ENCODE measurements at regions not wholly inside any gene's neighbourhood (a gene's known extent, or its start where the extent isn't known, plus 50 kb on each side); places are given as distances from the start of the nearest gene placed in this dataset.

DNA sequence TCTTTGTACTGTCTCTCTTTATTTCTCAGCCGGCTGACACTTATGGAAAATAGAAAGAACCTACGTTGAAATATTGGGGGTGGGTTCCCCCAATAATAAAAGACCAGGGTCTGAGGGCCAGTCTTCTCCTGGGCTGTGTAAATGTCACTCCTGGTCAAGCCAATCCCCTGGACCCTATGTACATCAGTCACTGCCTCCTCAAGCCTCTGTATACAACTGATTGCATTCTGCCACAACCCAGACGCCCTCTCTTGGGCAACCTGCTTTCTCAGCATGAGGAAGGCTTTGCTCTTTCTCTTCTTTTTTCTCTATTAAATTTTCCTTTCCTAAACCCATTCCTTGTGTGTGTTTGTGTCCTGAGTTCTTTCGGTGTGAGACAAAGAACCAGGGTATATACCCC, 84.1 kb upstream of the SERBP1 start:
- FAIRE-seq = no peak
- TF ChIP-seq, protein P1, sequence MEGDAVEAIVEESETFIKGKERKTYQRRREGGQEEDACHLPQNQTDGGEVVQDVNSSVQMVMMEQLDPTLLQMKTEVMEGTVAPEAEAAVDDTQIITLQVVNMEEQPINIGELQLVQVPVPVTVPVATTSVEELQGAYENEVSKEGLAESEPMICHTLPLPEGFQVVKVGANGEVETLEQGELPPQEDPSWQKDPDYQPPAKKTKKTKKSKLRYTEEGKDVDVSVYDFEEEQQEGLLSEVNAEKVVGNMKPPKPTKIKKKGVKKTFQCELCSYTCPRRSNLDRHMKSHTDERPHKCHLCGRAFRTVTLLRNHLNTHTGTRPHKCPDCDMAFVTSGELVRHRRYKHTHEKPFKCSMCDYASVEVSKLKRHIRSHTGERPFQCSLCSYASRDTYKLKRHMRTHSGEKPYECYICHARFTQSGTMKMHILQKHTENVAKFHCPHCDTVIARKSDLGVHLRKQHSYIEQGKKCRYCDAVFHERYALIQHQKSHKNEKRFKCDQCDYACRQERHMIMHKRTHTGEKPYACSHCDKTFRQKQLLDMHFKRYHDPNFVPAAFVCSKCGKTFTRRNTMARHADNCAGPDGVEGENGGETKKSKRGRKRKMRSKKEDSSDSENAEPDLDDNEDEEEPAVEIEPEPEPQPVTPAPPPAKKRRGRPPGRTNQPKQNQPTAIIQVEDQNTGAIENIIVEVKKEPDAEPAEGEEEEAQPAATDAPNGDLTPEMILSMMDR (IDR thresholded peaks at IDR 0.05; ENCODE audit: insufficient read depth, low read length, severe bottlenecking) = no peak
- Histone ChIP-seq H3K36me3 (ENCODE audit: control insufficient read depth, insufficient read depth, low read length) (no peaks in the 10 kb centered on the region), H3K27me3 (ENCODE audit: control insufficient read depth, insufficient read depth, low read length) (no peaks in the 10 kb centered on the region), H3K4me3 (ENCODE audit: low read depth, low read length) (no peak overlapping the region)
- DNase-seq (ENCODE audit: low read depth) = no peak

DNA sequence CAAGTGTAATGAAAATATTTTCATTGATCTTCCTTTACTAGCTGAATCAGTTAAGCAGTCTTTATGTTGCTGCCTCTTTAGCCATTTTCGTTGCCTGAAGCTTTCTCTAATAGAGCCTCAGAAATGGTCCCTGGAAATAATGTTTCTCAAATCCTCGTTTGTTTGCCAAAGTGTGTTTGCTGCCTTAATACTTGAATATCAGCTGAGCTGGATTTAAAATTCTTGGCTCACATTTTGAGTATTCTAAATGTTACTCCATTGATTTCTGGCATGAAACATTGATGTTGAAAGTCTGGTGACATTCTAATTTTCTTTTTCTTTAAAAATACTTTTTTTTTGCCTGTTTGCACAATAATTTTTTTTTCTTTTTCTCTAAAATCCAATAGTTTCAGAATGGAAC, 84.6 kb upstream of the SERBP1 start:
- no peak for FAIRE-seq
- no peak for DNase-seq (ENCODE audit: low read depth)
- H3K36me3 ChIP-seq (ENCODE audit: control insufficient read depth, insufficient read depth, low read length) = no peaks in the 10 kb centered on the region
- H3K4me3 ChIP-seq (ENCODE audit: low read depth, low read length) = no peak overlapping the region
- TF ChIP-seq, protein P1 (IDR thresholded peaks at IDR 0.05; ENCODE audit: insufficient read depth, low read length, severe bottlenecking) = no peak
- H3K27me3 ChIP-seq (ENCODE audit: control insufficient read depth, insufficient read depth, low read length) = no peaks in the 10 kb centered on the region

DNA sequence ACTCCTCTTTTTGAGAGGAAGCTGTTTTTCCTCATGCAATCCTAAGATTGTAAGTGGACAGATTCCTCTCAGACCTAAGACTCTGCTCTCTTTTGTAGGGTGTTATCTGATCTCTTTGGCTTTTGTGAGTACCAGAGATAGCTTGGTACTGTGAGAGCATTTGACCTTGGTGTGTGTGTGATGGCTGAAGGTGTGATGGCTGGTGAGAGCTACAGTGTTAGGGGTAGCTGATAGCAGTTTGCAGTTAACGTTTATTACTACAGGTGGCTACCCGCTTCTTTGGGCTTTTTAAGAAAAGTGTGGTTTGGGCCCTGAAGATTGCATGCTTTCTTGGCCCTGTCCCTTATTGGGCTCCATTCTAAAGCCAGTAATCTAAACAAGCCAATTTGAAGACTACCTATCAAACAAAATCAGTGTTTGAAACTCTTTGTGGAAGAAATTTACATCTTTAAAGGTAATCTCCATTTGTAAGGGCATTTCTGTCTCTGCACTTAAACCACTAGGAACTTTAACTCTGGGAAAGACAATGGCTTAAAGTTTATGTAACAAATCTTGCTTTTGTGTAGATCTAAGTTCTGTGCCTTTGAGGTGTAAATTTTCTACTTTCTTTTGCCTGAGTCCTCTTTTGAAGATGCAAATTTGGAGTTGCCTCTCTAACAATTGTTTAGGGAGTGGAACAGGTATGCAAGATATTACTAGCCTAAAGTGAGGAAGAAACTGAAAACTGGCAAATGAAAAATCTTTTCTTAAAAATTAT, 85.3 kb upstream of the SERBP1 start:
- no peak for FAIRE-seq

DNA sequence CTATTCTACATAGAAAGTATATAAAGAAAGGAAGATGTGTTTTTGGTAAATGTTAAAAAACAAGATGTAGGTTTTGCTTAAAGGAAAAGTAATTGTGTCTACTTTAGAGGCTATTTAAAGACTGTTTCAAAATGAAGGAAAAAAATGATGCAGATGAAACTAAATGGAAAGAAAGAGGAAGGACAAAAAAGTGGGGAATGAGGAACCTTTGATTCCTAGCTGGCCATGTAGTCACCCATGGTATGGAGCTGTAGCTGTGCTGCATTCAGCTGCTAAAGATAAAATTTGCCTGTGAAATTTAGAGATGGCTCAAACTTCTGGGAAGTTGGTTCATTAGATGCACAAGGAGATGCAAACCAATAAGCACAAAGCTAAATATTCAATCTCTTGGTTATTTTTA, 86.8 kb upstream of the SERBP1 start:
- Histone ChIP-seq H3K27me3 (ENCODE audit: control insufficient read depth, insufficient read depth, low read length) (no peaks in the 10 kb centered on the region), H3K4me3 (ENCODE audit: low read depth, low read length) (no peak overlapping the region), H3K36me3 (ENCODE audit: control insufficient read depth, insufficient read depth, low read length) (no peaks in the 10 kb centered on the region)
- TF ChIP-seq, protein P1 (IDR thresholded peaks at IDR 0.05; ENCODE audit: insufficient read depth, low read length, severe bottlenecking) = no peak
- FAIRE-seq (no peak), DNase-seq (ENCODE audit: low read depth) (no peak)

More for the DNA sequence above, 85.3 kb upstream of the SERBP1 start:
- H3K36me3 ChIP-seq (ENCODE audit: control insufficient read depth, insufficient read depth, low read length) = no peaks in the 10 kb centered on the region
- H3K4me3 ChIP-seq (ENCODE audit: low read depth, low read length) = no peak overlapping the region
- TF ChIP-seq, protein P1 (IDR thresholded peaks at IDR 0.05; ENCODE audit: insufficient read depth, low read length, severe bottlenecking) = no peak
- no peaks in the 10 kb centered on the region for H3K27me3 ChIP-seq (ENCODE audit: control insufficient read depth, insufficient read depth, low read length)
- no peak for DNase-seq (ENCODE audit: low read depth)

DNA sequence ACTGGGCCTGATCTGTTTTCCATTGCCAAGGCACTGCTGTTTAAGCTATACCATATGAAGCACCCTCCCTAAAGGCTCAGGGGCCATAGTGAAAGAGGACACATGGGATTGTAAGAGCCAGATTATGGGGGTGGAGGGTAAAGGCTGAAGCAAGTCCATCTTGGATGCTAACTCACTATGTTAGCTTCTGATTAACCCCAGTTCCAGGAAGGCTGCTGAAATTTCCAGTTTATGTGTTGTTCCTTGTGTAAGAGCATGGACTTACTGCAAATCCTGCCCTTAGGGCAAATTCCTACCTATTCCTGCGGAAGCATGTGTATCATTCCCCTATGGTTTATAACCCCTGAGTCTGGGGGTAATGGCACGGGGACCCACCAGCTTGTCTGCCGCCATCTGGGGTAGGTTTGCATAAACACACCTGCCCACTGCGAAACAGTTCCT, 91.8 kb upstream of the SERBP1 start:
- Histone ChIP-seq H3K4me3 (ENCODE audit: low read depth, low read length) (no peak overlapping the region), H3K36me3 (ENCODE audit: control insufficient read depth, insufficient read depth, low read length) (no peaks in the 10 kb centered on the region), H3K27me3 (ENCODE audit: control insufficient read depth, insufficient read depth, low read length) (no peaks in the 10 kb centered on the region)
- FAIRE-seq = no peak
- peak; percentile 54 for DNase-seq (ENCODE audit: low read depth)
- TF ChIP-seq, protein P1 (IDR thresholded peaks at IDR 0.05; ENCODE audit: insufficient read depth, low read length, severe bottlenecking) = no peak

DNA sequence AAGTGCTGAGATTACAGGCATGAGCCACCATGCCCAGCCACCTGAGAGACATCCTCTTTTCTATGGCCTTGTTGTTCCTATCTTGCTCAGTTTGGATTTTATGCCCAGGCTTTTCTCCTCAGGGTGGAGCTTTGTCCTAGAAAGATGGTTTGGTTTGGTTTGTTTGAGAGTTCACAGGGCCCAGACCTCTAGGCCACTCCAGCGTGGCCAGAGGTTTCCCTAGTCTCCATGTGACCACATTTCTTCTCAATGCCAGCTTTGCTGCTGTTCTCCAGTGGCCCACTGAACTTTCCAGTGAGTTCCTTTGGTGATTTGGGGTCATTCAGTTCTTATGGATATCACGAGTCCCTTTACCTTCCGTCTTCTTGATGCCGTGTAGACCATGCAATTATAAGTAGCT, 92.6 kb upstream of the SERBP1 start:
- DNase-seq (ENCODE audit: low read depth) = no peak
- H3K27me3 ChIP-seq (ENCODE audit: control insufficient read depth, insufficient read depth, low read length) = no peaks in the 10 kb centered on the region
- H3K4me3 ChIP-seq (ENCODE audit: low read depth, low read length) = no peak overlapping the region
- TF ChIP-seq, protein P1 (IDR thresholded peaks at IDR 0.05; ENCODE audit: insufficient read depth, low read length, severe bottlenecking) = no peak
- no peaks in the 10 kb centered on the region for H3K36me3 ChIP-seq (ENCODE audit: control insufficient read depth, insufficient read depth, low read length)
- FAIRE-seq = no peak
